NB4 (cell line): ENCODE measurements at regions not wholly inside any gene's neighbourhood (a gene's known extent, or its start where the extent isn't known, plus 50 kb on each side); places are given as distances from the start of the nearest gene placed in this dataset.

Experiments used
- CTCF ChIP-seq: IDR thresholded peaks from one replicate; pipeline ENCODE4 v1.5.1; 2012; ENCODE audit warnings: low read depth, low read length
- POLR2A ChIP-seq: IDR thresholded peaks from 2 replicates; pipeline ENCODE4 v1.6.1; 2011; ENCODE audit warnings: mild to moderate bottlenecking; ENCODE audit not compliant: insufficient read length; ENCODE audit errors: extremely low read depth

DNA sequence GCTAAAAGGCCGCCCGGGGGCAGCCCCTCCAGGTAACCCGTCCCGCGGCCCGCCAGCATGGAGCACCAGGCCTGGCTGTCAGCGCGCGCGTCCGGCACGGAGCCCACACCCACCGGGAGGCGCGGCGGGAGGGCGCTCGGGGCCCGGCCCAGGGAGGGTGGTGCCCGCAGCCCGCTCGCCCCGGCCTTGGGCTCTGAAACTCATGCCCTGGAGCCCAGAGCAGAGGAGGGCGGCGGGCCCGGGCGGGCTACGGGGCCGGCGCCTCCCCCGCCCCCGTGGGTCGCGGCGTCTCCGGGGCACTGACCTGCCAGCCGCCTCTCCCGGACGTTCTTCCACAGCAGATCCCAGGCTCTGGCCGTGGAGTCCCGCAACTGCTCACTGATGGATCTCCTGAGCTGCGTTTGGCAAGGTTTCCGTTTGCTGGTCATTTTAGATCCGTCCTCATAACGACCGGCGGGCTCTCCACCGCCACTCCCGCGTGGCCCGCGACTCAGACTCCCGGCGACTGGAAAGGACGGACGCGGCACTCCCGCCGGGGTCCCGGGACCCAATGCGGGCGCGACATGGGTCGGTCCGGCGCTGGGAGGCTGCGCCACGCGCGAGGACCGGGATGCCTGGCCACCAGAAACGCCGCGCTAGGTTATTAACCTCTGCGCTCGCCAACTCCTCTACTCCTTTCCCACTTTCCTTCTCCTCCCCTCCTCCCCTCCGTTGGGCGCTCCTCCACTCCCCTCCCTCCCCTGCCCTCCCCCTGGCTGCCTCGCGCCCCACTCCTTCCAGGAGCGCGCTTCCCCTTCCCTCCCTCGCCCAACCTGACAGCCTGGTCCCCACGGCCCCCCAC, 64.7 kb upstream of the STARD13 start:
- no peak for TF ChIP-seq CTCF
- no peak for TF ChIP-seq POLR2A
